A204.1 (cell line): ENCODE measurements at regions not wholly inside any gene's neighbourhood (a gene's known extent, or its start where the extent isn't known, plus 50 kb on each side); places are given as distances from the start of the nearest gene placed in this dataset.

Experiments
- FAIRE-seq: peaks from 2 replicates; lab custom pipeline; 2012; peaks lifted over from hg19 to GRCh38; lab: Jason Lieb, UNC

- no peak for FAIRE-seq
These were observed 240.5 kb upstream of the SNX7 start for GRCh38 chr1:98421085-98421435.

GRCh38 chr1:98420376-98421084 is 241.0 kb upstream of the SNX7 start:
- FAIRE-seq, result no peak

GRCh38 chr1:98417820-98418219 is 243.7 kb upstream of the SNX7 start:
- no peak for FAIRE-seq

GRCh38 chr1:98410082-98410481 is 251.4 kb upstream of the SNX7 start:
- FAIRE-seq, result no peak

- no peak for FAIRE-seq
These were observed 255.0 kb upstream of the SNX7 start for GRCh38 chr1:98406352-98407088.

GRCh38 chr1:98405581-98406074 is 255.9 kb upstream of the SNX7 start:
- FAIRE-seq, result no peak

- no peak for FAIRE-seq
These were observed 256.7 kb upstream of the SNX7 start for GRCh38 chr1:98404866-98405265.

GRCh38 chr1:98403963-98404480 is 257.5 kb upstream of the SNX7 start:
- FAIRE-seq, result no peak

GRCh38 chr1:98402860-98403259 is 258.7 kb upstream of the SNX7 start:
- no peak for FAIRE-seq

- FAIRE-seq, result no peak
These were observed 261.1 kb upstream of the SNX7 start for GRCh38 chr1:98400446-98400845.

GRCh38 chr1:98399218-98399617 is 262.3 kb upstream of the SNX7 start:
- no peak for FAIRE-seq

- no peak for FAIRE-seq
These were observed 262.9 kb upstream of the SNX7 start for GRCh38 chr1:98398649-98399048.

- FAIRE-seq, result no peak
These were observed 263.4 kb upstream of the SNX7 start for GRCh38 chr1:98398092-98398491.

GRCh38 chr1:98393719-98394118 is 267.8 kb upstream of the SNX7 start:
- FAIRE-seq, result no peak

GRCh38 chr1:98391175-98391574 is 270.3 kb upstream of the SNX7 start:
- no peak for FAIRE-seq

GRCh38 chr1:98389809-98390208 is 271.7 kb upstream of the SNX7 start:
- no peak for FAIRE-seq

- FAIRE-seq, result no peak
These were observed 273.1 kb upstream of the SNX7 start for GRCh38 chr1:98388441-98388840.

GRCh38 chr1:98387701-98388100 is 273.8 kb upstream of the SNX7 start:
- no peak for FAIRE-seq

GRCh38 chr1:98386675-98387440 is 274.7 kb upstream of the SNX7 start:
- FAIRE-seq, result no peak

- no peak for FAIRE-seq
These were observed 275.9 kb upstream of the SNX7 start for GRCh38 chr1:98385652-98386051.

- no peak for FAIRE-seq
These were observed 276.9 kb upstream of the SNX7 start for GRCh38 chr1:98384461-98385141.
